ENCODE measurements at regions not wholly inside any gene's neighbourhood (a gene's known extent, or its start where the extent isn't known, plus 50 kb on each side); places are given as distances from the start of the nearest gene placed in this dataset.

- no peak overlapping the region for H3K4me3 ChIP-seq (ENCODE audit: insufficient read depth, low read depth, low read length, poor library complexity, severe bottlenecking)
- H3K4me1 ChIP-seq (ENCODE audit: control insufficient read depth, insufficient read depth, low read length, poor library complexity, severe bottlenecking) = no peaks in the 10 kb centered on the region
- H3K27me3 ChIP-seq (replicated peaks; ENCODE audit: control insufficient read depth, insufficient read depth, low read length, poor library complexity, severe bottlenecking) = no peaks in the 10 kb centered on the region
- no peak overlapping the region for H3K27ac ChIP-seq (ENCODE audit: insufficient read depth, low read length, poor library complexity, severe bottlenecking)
- no peaks in the 10 kb centered on the region for H3K36me3 ChIP-seq (ENCODE audit: control insufficient read depth, insufficient read depth, low read length)
- no peak for DNase-seq
- no peaks in the 10 kb centered on the region for H3K9me3 ChIP-seq (ENCODE audit: control insufficient read depth, low read length)
Measured at GRCh38 chr14:53533384-53533970, 380.4 kb upstream of the DDHD1 start.

- Histone ChIP-seq H3K27me3 (replicated peaks; ENCODE audit: control insufficient read depth, insufficient read depth, low read length, poor library complexity, severe bottlenecking) (no peaks in the 10 kb centered on the region), H3K4me3 (ENCODE audit: insufficient read depth, low read depth, low read length, poor library complexity, severe bottlenecking) (no peak overlapping the region), H3K9me3 (ENCODE audit: control insufficient read depth, low read length) (no peaks in the 10 kb centered on the region), H3K4me1 (ENCODE audit: control insufficient read depth, insufficient read depth, low read length, poor library complexity, severe bottlenecking) (no peaks in the 10 kb centered on the region), H3K36me3 (ENCODE audit: control insufficient read depth, insufficient read depth, low read length) (no peaks in the 10 kb centered on the region), H3K27ac (ENCODE audit: insufficient read depth, low read length, poor library complexity, severe bottlenecking) (no peak overlapping the region)
- DNase-seq = no peak
Measured at GRCh38 chr14:53532853-53533252, 379.7 kb upstream of the DDHD1 start.

- Histone ChIP-seq H3K27ac (ENCODE audit: insufficient read depth, low read length, poor library complexity, severe bottlenecking) (no peak overlapping the region), H3K4me1 (ENCODE audit: control insufficient read depth, insufficient read depth, low read length, poor library complexity, severe bottlenecking) (no peaks in the 10 kb centered on the region), H3K9me3 (ENCODE audit: control insufficient read depth, low read length) (no peaks in the 10 kb centered on the region), H3K27me3 (replicated peaks; ENCODE audit: control insufficient read depth, insufficient read depth, low read length, poor library complexity, severe bottlenecking) (no peaks in the 10 kb centered on the region), H3K36me3 (ENCODE audit: control insufficient read depth, insufficient read depth, low read length) (no peaks in the 10 kb centered on the region), H3K4me3 (ENCODE audit: insufficient read depth, low read depth, low read length, poor library complexity, severe bottlenecking) (no peak overlapping the region)
- DNase-seq = no peak
Measured at GRCh38 chr14:53531730-53532129, 378.6 kb upstream of the DDHD1 start.

GRCh38 chr14:53531156-53531555, 378.0 kb upstream of the DDHD1 start:
- no peak for DNase-seq
- no peaks in the 10 kb centered on the region for H3K36me3 ChIP-seq (ENCODE audit: control insufficient read depth, insufficient read depth, low read length)
- H3K9me3 ChIP-seq (ENCODE audit: control insufficient read depth, low read length) = no peaks in the 10 kb centered on the region
- no peaks in the 10 kb centered on the region for H3K27me3 ChIP-seq (replicated peaks; ENCODE audit: control insufficient read depth, insufficient read depth, low read length, poor library complexity, severe bottlenecking)
- H3K4me3 ChIP-seq (ENCODE audit: insufficient read depth, low read depth, low read length, poor library complexity, severe bottlenecking) = no peak overlapping the region
- H3K27ac ChIP-seq (ENCODE audit: insufficient read depth, low read length, poor library complexity, severe bottlenecking) = no peak overlapping the region
- no peaks in the 10 kb centered on the region for H3K4me1 ChIP-seq (ENCODE audit: control insufficient read depth, insufficient read depth, low read length, poor library complexity, severe bottlenecking)

GRCh38 chr14:53529519-53529918, 376.4 kb upstream of the DDHD1 start:
- H3K4me1 ChIP-seq (ENCODE audit: control insufficient read depth, insufficient read depth, low read length, poor library complexity, severe bottlenecking) = no peaks in the 10 kb centered on the region
- no peak overlapping the region for H3K4me3 ChIP-seq (ENCODE audit: insufficient read depth, low read depth, low read length, poor library complexity, severe bottlenecking)
- DNase-seq = no peak
- H3K36me3 ChIP-seq (ENCODE audit: control insufficient read depth, insufficient read depth, low read length) = no peaks in the 10 kb centered on the region
- no peaks in the 10 kb centered on the region for H3K9me3 ChIP-seq (ENCODE audit: control insufficient read depth, low read length)
- H3K27me3 ChIP-seq (replicated peaks; ENCODE audit: control insufficient read depth, insufficient read depth, low read length, poor library complexity, severe bottlenecking) = no peaks in the 10 kb centered on the region
- no peak overlapping the region for H3K27ac ChIP-seq (ENCODE audit: insufficient read depth, low read length, poor library complexity, severe bottlenecking)

DNA sequence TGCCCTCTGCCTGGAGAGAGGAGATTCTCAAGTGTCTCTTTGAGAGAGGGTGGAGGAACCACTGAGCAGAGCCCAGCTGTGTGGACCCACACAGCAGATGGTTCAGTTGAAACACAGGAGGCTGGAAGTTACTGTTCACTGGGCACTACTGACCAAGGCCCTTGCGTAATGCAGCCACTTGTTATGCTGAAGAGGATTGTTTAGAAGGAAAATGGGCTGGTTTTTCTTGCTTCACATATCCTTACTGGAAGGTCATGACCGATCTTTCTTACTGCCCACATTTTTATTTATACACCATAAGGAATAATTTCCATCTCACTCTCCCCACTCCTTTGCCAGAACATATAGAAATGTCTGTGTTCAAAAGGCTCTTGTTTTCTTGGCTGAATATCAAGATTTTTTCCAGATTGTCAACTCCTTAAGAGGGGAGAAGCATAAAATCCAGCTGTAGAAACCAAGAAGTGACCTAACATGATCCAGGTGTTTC, 375.1 kb upstream of the DDHD1 start:
- no peak overlapping the region for H3K27ac ChIP-seq (ENCODE audit: insufficient read depth, low read length, poor library complexity, severe bottlenecking)
- no peaks in the 10 kb centered on the region for H3K9me3 ChIP-seq (ENCODE audit: control insufficient read depth, low read length)
- H3K36me3 ChIP-seq (ENCODE audit: control insufficient read depth, insufficient read depth, low read length) = no peaks in the 10 kb centered on the region
- H3K4me3 ChIP-seq (ENCODE audit: insufficient read depth, low read depth, low read length, poor library complexity, severe bottlenecking) = no peak overlapping the region
- H3K27me3 ChIP-seq (replicated peaks; ENCODE audit: control insufficient read depth, insufficient read depth, low read length, poor library complexity, severe bottlenecking) = no peaks in the 10 kb centered on the region
- H3K4me1 ChIP-seq (ENCODE audit: control insufficient read depth, insufficient read depth, low read length, poor library complexity, severe bottlenecking) = no peaks in the 10 kb centered on the region
- DNase-seq = no peak

- Histone ChIP-seq H3K9me3 (ENCODE audit: control insufficient read depth, low read length) (no peaks in the 10 kb centered on the region), H3K4me1 (ENCODE audit: control insufficient read depth, insufficient read depth, low read length, poor library complexity, severe bottlenecking) (no peaks in the 10 kb centered on the region), H3K27ac (ENCODE audit: insufficient read depth, low read length, poor library complexity, severe bottlenecking) (no peak overlapping the region), H3K36me3 (ENCODE audit: control insufficient read depth, insufficient read depth, low read length) (no peaks in the 10 kb centered on the region), H3K4me3 (ENCODE audit: insufficient read depth, low read depth, low read length, poor library complexity, severe bottlenecking) (no peak overlapping the region), H3K27me3 (replicated peaks; ENCODE audit: control insufficient read depth, insufficient read depth, low read length, poor library complexity, severe bottlenecking) (no peaks in the 10 kb centered on the region)
- DNase-seq = no peak
Measured at GRCh38 chr14:53526200-53526599, 373.1 kb upstream of the DDHD1 start.

- Histone ChIP-seq H3K4me1 (ENCODE audit: control insufficient read depth, insufficient read depth, low read length, poor library complexity, severe bottlenecking) (no peaks in the 10 kb centered on the region), H3K9me3 (ENCODE audit: control insufficient read depth, low read length) (no peaks in the 10 kb centered on the region), H3K27ac (ENCODE audit: insufficient read depth, low read length, poor library complexity, severe bottlenecking) (no peak overlapping the region), H3K4me3 (ENCODE audit: insufficient read depth, low read depth, low read length, poor library complexity, severe bottlenecking) (no peak overlapping the region), H3K36me3 (ENCODE audit: control insufficient read depth, insufficient read depth, low read length) (no peaks in the 10 kb centered on the region), H3K27me3 (replicated peaks; ENCODE audit: control insufficient read depth, insufficient read depth, low read length, poor library complexity, severe bottlenecking) (no peaks in the 10 kb centered on the region)
- DNase-seq = no peak
Measured at GRCh38 chr14:53525608-53526007, 372.5 kb upstream of the DDHD1 start.

- Histone ChIP-seq H3K4me3 (ENCODE audit: insufficient read depth, low read depth, low read length, poor library complexity, severe bottlenecking) (no peak overlapping the region), H3K27ac (ENCODE audit: insufficient read depth, low read length, poor library complexity, severe bottlenecking) (no peak overlapping the region), H3K4me1 (ENCODE audit: control insufficient read depth, insufficient read depth, low read length, poor library complexity, severe bottlenecking) (no peaks in the 10 kb centered on the region), H3K9me3 (ENCODE audit: control insufficient read depth, low read length) (no peaks in the 10 kb centered on the region), H3K36me3 (ENCODE audit: control insufficient read depth, insufficient read depth, low read length) (no peaks in the 10 kb centered on the region), H3K27me3 (replicated peaks; ENCODE audit: control insufficient read depth, insufficient read depth, low read length, poor library complexity, severe bottlenecking) (no peaks in the 10 kb centered on the region)
- no peak for DNase-seq
Measured at GRCh38 chr14:53524391-53524790, 371.3 kb upstream of the DDHD1 start.

- Histone ChIP-seq H3K4me1 (ENCODE audit: control insufficient read depth, insufficient read depth, low read length, poor library complexity, severe bottlenecking) (no peaks in the 10 kb centered on the region), H3K27me3 (replicated peaks; ENCODE audit: control insufficient read depth, insufficient read depth, low read length, poor library complexity, severe bottlenecking) (no peaks in the 10 kb centered on the region), H3K27ac (ENCODE audit: insufficient read depth, low read length, poor library complexity, severe bottlenecking) (no peak overlapping the region), H3K36me3 (ENCODE audit: control insufficient read depth, insufficient read depth, low read length) (no peaks in the 10 kb centered on the region), H3K4me3 (ENCODE audit: insufficient read depth, low read depth, low read length, poor library complexity, severe bottlenecking) (no peak overlapping the region), H3K9me3 (ENCODE audit: control insufficient read depth, low read length) (no peaks in the 10 kb centered on the region)
- no peak for DNase-seq
Measured at GRCh38 chr14:53523226-53523625, 370.1 kb upstream of the DDHD1 start.

Data from effector memory CD4-positive, alpha-beta T cell (primary cell).